Peyer's patch (tissue), 4 donors: ENCODE measurements at regions not wholly inside any gene's neighbourhood (a gene's known extent, or its start where the extent isn't known, plus 50 kb on each side); places are given as distances from the start of the nearest gene placed in this dataset.

Source experiments
- DNase-seq, 3 donors: peaks; one replicate each; pipeline ENCODE4 v3.0.0-alpha.2; 2017 to 2019
- H3K27ac ChIP-seq, 4 donors: fragments of 200-600 bp; sonication (generic); one replicate each; pipeline ENCODE4 v1.5.1; 2016 to 2019
- H3K27me3 ChIP-seq, 2 donors: fragments of 200-600 bp; sonication (generic); one replicate each; pipeline ENCODE4 v1.5.1; 2019
- H3K36me3 ChIP-seq, 3 donors: fragments of 200-600 bp; sonication (generic); one replicate each; pipeline ENCODE4 v1.5.1; 2016 to 2019
- H3K4me1 ChIP-seq, 4 donors: fragments of 200-600 bp; sonication (generic); one replicate each; pipeline ENCODE4 v1.5.1; 2016 to 2019
- H3K4me3 ChIP-seq, 4 donors: fragments of 200-600 bp; sonication (generic); 1 replicate in 3 of 4; 2 replicates in 1 of 4; pipeline ENCODE4 v1.5.1; 2016 to 2019; ENCODE audit warnings: mild to moderate bottlenecking in 1 of 4
- H3K9me3 ChIP-seq, 4 donors: fragments of 200-600 bp; sonication (generic); one replicate each; pipeline ENCODE4 v1.5.1; 2016 to 2019; ENCODE audit warnings: mild to moderate bottlenecking in 1 of 4
- POLR2A ChIP-seq, 2 donors: fragments of 450-650 bp; IDR thresholded peaks; one replicate each; pipeline ENCODE4 v1.5.1; 2017; ENCODE audit warnings: antibody characterized with exemption in 2 of 2, mild to moderate bottlenecking in 2 of 2, moderate library complexity in 2 of 2
- TF ChIP-seq, protein P1 (sequence below), 6 experiments: fragments of 450-650 bp in 4 of 6; fragments of 200-600 bp in 2 of 6; sonication (generic) in 1 of 6; IDR thresholded peaks; one replicate each; pipeline ENCODE4 v1.5.1; 2017 to 2019; ENCODE audit warnings: antibody characterized with exemption in 6 of 6, mild to moderate bottlenecking in 3 of 6, moderate library complexity in 1 of 6

DNA sequence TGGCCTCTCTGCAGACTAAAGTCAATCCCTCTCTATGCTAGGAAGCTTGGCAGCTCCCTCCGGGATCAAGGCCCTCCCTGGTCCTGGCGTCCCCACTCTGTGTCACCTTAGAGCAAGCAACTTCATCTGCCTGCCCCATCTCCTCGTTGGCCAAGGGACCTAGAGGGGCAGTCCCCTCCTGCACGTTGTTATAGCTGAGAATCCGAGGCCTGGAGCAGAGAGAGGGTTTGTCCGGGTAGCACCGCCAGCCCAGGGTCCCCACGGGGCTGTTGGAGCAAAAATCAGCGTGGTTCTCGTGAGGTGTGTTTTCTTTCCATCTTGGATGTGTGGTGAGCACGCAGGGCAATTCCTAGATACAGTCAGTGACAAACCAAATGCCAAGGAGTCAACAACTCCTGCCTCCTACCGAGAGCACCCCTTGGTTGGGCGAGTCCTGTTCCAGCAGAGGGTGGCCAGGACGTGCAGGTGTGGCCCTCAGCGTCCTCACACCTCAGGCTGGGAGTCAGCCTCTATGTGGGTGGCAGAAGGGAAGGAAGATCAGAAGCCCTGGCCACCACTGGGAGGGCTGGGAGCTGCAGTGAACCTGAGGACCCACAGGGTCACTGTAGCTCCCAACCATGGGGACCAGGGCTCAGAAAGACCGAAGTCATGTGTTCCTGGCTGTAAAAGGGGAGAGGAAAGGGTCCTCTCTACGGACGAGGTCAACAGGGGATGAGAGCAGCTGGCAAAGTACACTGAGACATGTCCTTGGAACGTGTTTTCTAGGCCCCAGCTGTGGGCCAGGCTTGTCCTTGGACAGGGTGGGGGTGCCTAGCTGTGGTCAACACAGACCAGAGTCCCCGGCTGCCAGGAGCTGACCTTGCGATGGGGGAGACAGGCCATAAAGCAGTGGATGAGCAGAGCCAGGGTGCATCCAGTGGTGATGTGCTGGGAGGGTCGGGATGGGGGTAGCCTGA, 85.6 kb upstream of the CIBAR2 start:
- Histone ChIP-seq H3K27ac (peak overlapping the region in 2 of 4 donors; percentile 25 to 60), H3K36me3 (no peaks in the 10 kb centered on the region), H3K9me3 (no peaks in the 10 kb centered on the region), H3K27me3 (no peaks in the 10 kb centered on the region), H3K4me1 (peaks cover 0 to 44% (median 0%) of the 10 kb centered on the region in 4 donors), H3K4me3 (no peak overlapping the region)
- TF ChIP-seq, protein P1, sequence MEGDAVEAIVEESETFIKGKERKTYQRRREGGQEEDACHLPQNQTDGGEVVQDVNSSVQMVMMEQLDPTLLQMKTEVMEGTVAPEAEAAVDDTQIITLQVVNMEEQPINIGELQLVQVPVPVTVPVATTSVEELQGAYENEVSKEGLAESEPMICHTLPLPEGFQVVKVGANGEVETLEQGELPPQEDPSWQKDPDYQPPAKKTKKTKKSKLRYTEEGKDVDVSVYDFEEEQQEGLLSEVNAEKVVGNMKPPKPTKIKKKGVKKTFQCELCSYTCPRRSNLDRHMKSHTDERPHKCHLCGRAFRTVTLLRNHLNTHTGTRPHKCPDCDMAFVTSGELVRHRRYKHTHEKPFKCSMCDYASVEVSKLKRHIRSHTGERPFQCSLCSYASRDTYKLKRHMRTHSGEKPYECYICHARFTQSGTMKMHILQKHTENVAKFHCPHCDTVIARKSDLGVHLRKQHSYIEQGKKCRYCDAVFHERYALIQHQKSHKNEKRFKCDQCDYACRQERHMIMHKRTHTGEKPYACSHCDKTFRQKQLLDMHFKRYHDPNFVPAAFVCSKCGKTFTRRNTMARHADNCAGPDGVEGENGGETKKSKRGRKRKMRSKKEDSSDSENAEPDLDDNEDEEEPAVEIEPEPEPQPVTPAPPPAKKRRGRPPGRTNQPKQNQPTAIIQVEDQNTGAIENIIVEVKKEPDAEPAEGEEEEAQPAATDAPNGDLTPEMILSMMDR (IDR thresholded peaks at IDR 0.05): no peak
- TF ChIP-seq POLR2A (IDR thresholded peaks at IDR 0.05): no peak
- DNase-seq: no peak

DNA sequence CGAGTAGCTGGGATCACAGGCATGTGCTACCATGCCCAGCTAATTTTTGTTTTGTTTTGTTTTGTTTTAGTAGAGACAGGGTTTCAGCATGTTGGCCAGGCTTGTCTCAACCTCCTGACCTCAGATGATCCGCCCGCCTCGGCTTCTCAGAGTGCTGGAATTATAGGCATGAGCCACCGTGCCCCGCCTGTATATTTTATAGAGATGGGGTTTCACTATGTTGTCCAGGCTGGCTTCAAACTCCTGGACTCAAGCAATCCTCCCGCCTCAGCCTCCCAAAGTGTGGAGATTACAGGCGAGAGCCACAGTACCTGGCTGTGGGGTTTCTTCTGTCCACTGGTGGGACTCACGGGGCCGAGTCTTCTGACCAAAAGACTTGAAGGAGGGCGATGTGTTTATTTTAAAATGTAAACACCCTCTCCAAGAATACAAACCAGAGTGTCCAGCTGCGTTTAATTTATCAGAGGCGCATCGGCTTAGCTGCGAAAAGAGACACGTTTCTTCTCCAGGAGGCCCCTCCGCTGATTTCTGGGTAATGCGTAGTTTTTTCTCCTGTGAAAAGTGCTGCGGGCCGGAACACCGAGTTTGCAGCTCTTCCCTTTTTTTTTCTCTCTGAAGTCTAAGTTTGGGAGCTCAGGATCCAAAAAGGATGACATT, 86.9 kb upstream of the CIBAR2 start:
- no peaks in the 10 kb centered on the region for H3K36me3 ChIP-seq
- H3K9me3 ChIP-seq: no peaks in the 10 kb centered on the region
- TF ChIP-seq POLR2A (IDR thresholded peaks at IDR 0.05): no peak
- TF ChIP-seq, protein P1 (IDR thresholded peaks at IDR 0.05): no peak
- peak overlapping the region in 1 of 4 donors; percentile 3 for H3K27ac ChIP-seq
- H3K4me3 ChIP-seq: no peak overlapping the region
- no peak for DNase-seq
- H3K27me3 ChIP-seq: no peaks in the 10 kb centered on the region
- H3K4me1 ChIP-seq: peaks cover 0 to 49% (median 0%) of the 10 kb centered on the region in 4 donors

DNA sequence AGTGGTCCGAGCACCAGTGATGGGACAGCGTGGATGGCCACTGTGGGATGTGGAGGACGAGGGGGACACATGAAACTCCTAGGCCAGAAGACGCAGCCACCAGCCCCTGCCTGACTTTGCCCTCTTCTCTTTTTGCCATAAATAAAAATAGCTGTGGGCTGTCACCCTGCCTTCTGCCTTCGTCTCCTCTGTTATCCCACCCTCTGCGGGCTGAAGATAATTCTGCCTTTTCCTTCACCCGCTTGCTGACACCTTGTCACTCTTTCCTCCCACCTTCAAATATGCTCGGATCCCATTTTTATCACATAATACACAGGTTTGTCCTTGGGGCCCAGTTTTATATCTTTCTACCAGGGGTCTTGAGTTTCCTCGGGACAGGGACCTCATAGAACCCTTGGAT, 87.6 kb upstream of the CIBAR2 start:
- no peak overlapping the region for H3K4me3 ChIP-seq
- H3K27ac ChIP-seq: peak overlapping the region in 2 of 4 donors; percentile 1 to 58
- H3K27me3 ChIP-seq: no peaks in the 10 kb centered on the region
- no peaks in the 10 kb centered on the region for H3K9me3 ChIP-seq
- H3K36me3 ChIP-seq: no peaks in the 10 kb centered on the region
- no peak for TF ChIP-seq POLR2A (IDR thresholded peaks at IDR 0.05)
- TF ChIP-seq, protein P1 (IDR thresholded peaks at IDR 0.05): no peak
- H3K4me1 ChIP-seq: peaks cover 0 to 49% (median 0%) of the 10 kb centered on the region in 4 donors
- DNase-seq: no peak

DNA sequence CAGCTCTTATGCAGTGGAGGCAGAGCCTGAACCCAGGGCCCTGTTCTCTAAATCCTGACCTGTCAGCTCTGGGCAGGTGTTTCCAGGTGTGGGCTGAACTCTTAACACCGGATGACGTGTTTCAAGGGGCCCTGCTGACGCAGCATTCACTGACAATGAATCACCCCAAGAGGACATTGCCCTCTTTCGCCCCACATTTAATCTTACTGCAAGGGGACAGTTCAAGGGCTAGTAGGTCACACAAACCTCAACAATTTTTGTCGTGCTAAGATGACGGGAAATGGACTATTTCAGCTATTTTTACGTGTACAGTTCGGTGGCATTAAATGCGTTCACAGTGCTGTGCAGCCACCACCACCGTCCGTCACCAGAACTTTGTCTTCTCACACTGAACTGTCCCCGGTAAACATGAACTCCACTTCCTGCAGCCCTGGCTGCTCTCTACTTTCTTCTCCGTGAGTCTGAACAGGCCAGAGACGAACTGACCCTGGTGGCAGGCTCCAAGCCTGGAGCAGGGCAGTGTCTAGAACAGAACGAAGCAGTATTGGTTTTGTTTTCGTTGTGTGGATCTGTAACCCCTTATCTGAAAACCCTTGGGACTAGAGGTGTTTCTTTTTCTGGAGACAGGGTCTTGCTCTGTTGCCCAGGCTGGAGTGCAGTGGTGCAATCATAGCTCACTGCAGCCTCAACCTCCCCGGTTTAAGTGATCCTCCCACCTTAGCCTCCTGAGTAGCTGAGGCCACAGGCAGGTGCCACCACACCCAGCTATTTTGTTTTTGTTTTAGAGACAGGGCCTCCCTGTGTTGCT, 88.4 kb upstream of the CIBAR2 start:
- no peaks in the 10 kb centered on the region for H3K9me3 ChIP-seq
- no peak overlapping the region for H3K4me3 ChIP-seq
- TF ChIP-seq, protein P1 (IDR thresholded peaks at IDR 0.05): no peak
- TF ChIP-seq POLR2A (IDR thresholded peaks at IDR 0.05): no peak
- H3K27ac ChIP-seq: peak overlapping the region in 2 of 4 donors; percentile 1 to 58
- peaks cover 0 to 55% (median 0%) of the 10 kb centered on the region in 4 donors for H3K4me1 ChIP-seq
- no peaks in the 10 kb centered on the region for H3K27me3 ChIP-seq
- DNase-seq: peak in 2 of 3 donors; percentile 64 to 80
- H3K36me3 ChIP-seq: no peaks in the 10 kb centered on the region

DNA sequence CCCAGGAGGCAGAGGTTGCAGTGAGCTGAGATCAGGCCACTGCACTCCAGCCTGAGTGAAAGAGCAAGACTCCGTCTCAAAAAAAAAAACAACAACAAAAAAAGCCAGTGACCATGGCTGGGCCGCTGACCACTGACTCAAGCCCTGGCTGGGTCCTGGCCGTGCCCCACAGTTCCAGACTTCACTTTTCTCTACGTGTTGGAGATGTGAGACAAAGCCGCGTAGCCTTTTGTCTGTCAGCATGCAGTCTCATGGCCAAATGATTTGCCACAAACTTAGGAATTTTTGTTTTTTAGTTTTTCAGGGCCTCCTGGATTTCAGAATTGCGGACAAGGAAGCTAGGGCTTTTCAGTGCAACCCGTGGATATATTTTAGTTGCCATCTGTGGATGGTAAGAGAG, 89.3 kb upstream of the CIBAR2 start:
- Histone ChIP-seq H3K27ac (peak overlapping the region in 3 of 4 donors; percentile 58 to 79 (median 73)), H3K36me3 (no peaks in the 10 kb centered on the region)
- TF ChIP-seq POLR2A (IDR thresholded peaks at IDR 0.05): no peak
- TF ChIP-seq, protein P1 (IDR thresholded peaks at IDR 0.05): no peak

More for the DNA sequence above, 89.3 kb upstream of the CIBAR2 start:
- H3K4me1 ChIP-seq: peaks cover 0 to 55% (median 0%) of the 10 kb centered on the region in 4 donors
- no peak for DNase-seq
- H3K9me3 ChIP-seq: no peaks in the 10 kb centered on the region
- no peak overlapping the region for H3K4me3 ChIP-seq
- H3K27me3 ChIP-seq: no peaks in the 10 kb centered on the region
